Inflammatory macrophage (primary cell): ENCODE measurements at regions not wholly inside any gene's neighbourhood (a gene's known extent, or its start where the extent isn't known, plus 50 kb on each side); places are given as distances from the start of the nearest gene placed in this dataset.

Experiments
- DNase-seq, 2 donors: peaks; one replicate each; pipeline ENCODE4 v3.0.0-alpha.2; 2020 to 2022

GRCh38 chr2:12089001-12089400 is 342.6 kb downstream of the LPIN1 start:
- DNase-seq: no peak

- no peak for DNase-seq
Observed at GRCh38 chr2:12089496-12089895, 343.1 kb downstream of the LPIN1 start.

- no peak for DNase-seq
Observed at GRCh38 chr2:12090072-12090471, 343.6 kb downstream of the LPIN1 start.

GRCh38 chr2:12090590-12090989 is 344.2 kb downstream of the LPIN1 start:
- no peak for DNase-seq

GRCh38 chr2:12091201-12091806 is 344.9 kb downstream of the LPIN1 start:
- DNase-seq: no peak

GRCh38 chr2:12094134-12094533 is 347.7 kb downstream of the LPIN1 start:
- DNase-seq: peak; percentile 26 to 40

- no peak for DNase-seq
Observed at GRCh38 chr2:12096051-12096787, 349.8 kb downstream of the LPIN1 start.

- DNase-seq: no peak
Observed at GRCh38 chr2:12096788-12097449, 350.5 kb downstream of the LPIN1 start.

- no peak for DNase-seq
Observed at GRCh38 chr2:12097859-12098258, 351.4 kb downstream of the LPIN1 start.

GRCh38 chr2:12099374-12099773 is 352.9 kb downstream of the LPIN1 start:
- DNase-seq: no peak

- DNase-seq: no peak
Observed at GRCh38 chr2:12102679-12103078, 356.2 kb downstream of the LPIN1 start.

- no peak for DNase-seq
Observed at GRCh38 chr2:12105180-12105579, 358.7 kb downstream of the LPIN1 start.

GRCh38 chr2:12106440-12107080 is 360.1 kb downstream of the LPIN1 start:
- DNase-seq: peak; percentile 8 to 37

GRCh38 chr2:12107321-12107720 is 360.9 kb downstream of the LPIN1 start:
- no peak for DNase-seq

GRCh38 chr2:12107939-12108338 is 361.5 kb downstream of the LPIN1 start:
- no peak for DNase-seq

GRCh38 chr2:12109363-12110017 is 363.1 kb downstream of the LPIN1 start:
- no peak for DNase-seq

- DNase-seq: no peak
Observed at GRCh38 chr2:12110074-12110473, 363.6 kb downstream of the LPIN1 start.

GRCh38 chr2:12110481-12110880 is 364.0 kb downstream of the LPIN1 start:
- DNase-seq: no peak

- DNase-seq: no peak
Observed at GRCh38 chr2:12113412-12113811, 367.0 kb downstream of the LPIN1 start.

- DNase-seq: no peak
Observed at GRCh38 chr2:12114816-12115215, 368.4 kb downstream of the LPIN1 start.

GRCh38 chr2:12116228-12116750 is 369.9 kb downstream of the LPIN1 start:
- DNase-seq: no peak

- no peak for DNase-seq
Observed at GRCh38 chr2:12119841-12120240, 373.4 kb downstream of the LPIN1 start.
